Activated CD8-positive, alpha-beta T cell treated with anti-CD3 and anti-CD28 coated beads for 36 hours (primary cell): ENCODE measurements at regions not wholly inside any gene's neighbourhood (a gene's known extent, or its start where the extent isn't known, plus 50 kb on each side); places are given as distances from the start of the nearest gene placed in this dataset.
A peak's percentile ranks its signal among the peaks of the same experiment; 100 is the strongest.

Experiments used
- ATAC-seq: fragments of 200-7000 bp; cut with Tn5 transposase; one replicate; pipeline ENCODE4 v1.10.0; 2021; ENCODE audit warnings: mild to moderate bottlenecking, moderate library complexity
- CTCF ChIA-PET: fragments of 350-600 bp; sonication (Branson Sonifier 250); formaldehyde crosslinking; loops from one replicate; lab custom pipeline; 2021; ENCODE audit warnings: antibody characterized with exemption; lab: Charles Lee
- POLR2A ChIA-PET: fragments of 350-600 bp; sonication (Branson Sonifier 250); formaldehyde crosslinking; loops from one replicate; lab custom pipeline; 2021; ENCODE audit warnings: antibody characterized with exemption; lab: Charles Lee
- DNase-seq: peaks from one replicate; pipeline ENCODE4 v3.0.0-alpha.2; 2020
- H3K27ac Mint-ChIP-seq: one replicate; pipeline ENCODE4 v1.8.0; 2021; ENCODE audit warnings: mild to moderate bottlenecking, mixed read lengths
- H3K27me3 Mint-ChIP-seq: one replicate; pipeline ENCODE4 v1.8.0; 2021; ENCODE audit warnings: mixed read lengths
- H3K36me3 Mint-ChIP-seq: one replicate; pipeline ENCODE4 v1.8.0; 2021; ENCODE audit warnings: low read depth, mixed read lengths
- H3K4me1 Mint-ChIP-seq: one replicate; pipeline ENCODE4 v1.8.0; 2021; ENCODE audit warnings: low read depth, mixed read lengths
- H3K4me3 Mint-ChIP-seq: one replicate; pipeline ENCODE4 v1.8.0; 2021; ENCODE audit warnings: mild to moderate bottlenecking, moderate library complexity, mixed read lengths
- H3K9me3 Mint-ChIP-seq: one replicate; pipeline ENCODE4 v1.8.0; 2021; ENCODE audit warnings: mixed read lengths
- CTCF ChIP-seq: fragments of 200-600 bp; IDR thresholded peaks from one replicate; pipeline ENCODE4 v1.8.0; 2022; ENCODE audit warnings: antibody characterized with exemption, mild to moderate bottlenecking
- intact Hi-C: fragments of 100-400 bp; cut with micrococcal nuclease; formaldehyde crosslinking; loops from one replicate; pipeline ENCODE4 v1.10.0; 2022

- intact Hi-C loops: no loop called here
- POLR2A ChIA-PET: no interaction called here
- H3K36me3 Mint-ChIP-seq: no peaks in the 10 kb centered on the region
Observed at GRCh38 chr6:121828146-121828886, 392.9 kb downstream of the GJA1 start.

GRCh38 chr6:121830736-121831135, 395.3 kb downstream of the GJA1 start:
- intact Hi-C loops: no loop called here

More at GRCh38 chr6:121828146-121828886, 392.9 kb downstream of the GJA1 start:
- DNase-seq (no peak), ATAC-seq (no peak)
- TF ChIP-seq CTCF: no peak
- H3K4me3 Mint-ChIP-seq: no peak overlapping the region
- no peaks in the 10 kb centered on the region for H3K4me1 Mint-ChIP-seq
- CTCF ChIA-PET: no interaction called here
- H3K27ac Mint-ChIP-seq: no peak overlapping the region
- H3K27me3 Mint-ChIP-seq: no peaks in the 10 kb centered on the region
- no peaks in the 10 kb centered on the region for H3K9me3 Mint-ChIP-seq

GRCh38 chr6:121835662-121836061, 400.2 kb downstream of the GJA1 start:
- no peaks in the 10 kb centered on the region for H3K27me3 Mint-ChIP-seq
- intact Hi-C loops: no loop called here
- no peaks in the 10 kb centered on the region for H3K9me3 Mint-ChIP-seq
- TF ChIP-seq CTCF: no peak
- no peaks in the 10 kb centered on the region for H3K36me3 Mint-ChIP-seq
- ATAC-seq (no peak), DNase-seq (no peak)
- no peak overlapping the region for H3K4me3 Mint-ChIP-seq
- no peak overlapping the region for H3K27ac Mint-ChIP-seq
- ChIA-PET CTCF (no interaction called here), POLR2A (no interaction called here)
- no peaks in the 10 kb centered on the region for H3K4me1 Mint-ChIP-seq

More at GRCh38 chr6:121830736-121831135, 395.3 kb downstream of the GJA1 start:
- ChIA-PET POLR2A (no interaction called here), CTCF (interaction anchor here (1.1 kb wide), 1 partner anchor 19 kb away, joined by 7 read pairs; no protein-coding TSS in a partner anchor)
- H3K4me1 Mint-ChIP-seq: no peaks in the 10 kb centered on the region
- no peaks in the 10 kb centered on the region for H3K36me3 Mint-ChIP-seq
- no peak for TF ChIP-seq CTCF
- H3K27ac Mint-ChIP-seq: no peak overlapping the region
- H3K27me3 Mint-ChIP-seq: no peaks in the 10 kb centered on the region
- no peaks in the 10 kb centered on the region for H3K9me3 Mint-ChIP-seq
- ATAC-seq (no peak), DNase-seq (no peak)
- H3K4me3 Mint-ChIP-seq: no peak overlapping the region

GRCh38 chr6:121837545-121838229, 402.2 kb downstream of the GJA1 start:
- CTCF ChIA-PET: interaction anchor here (2.5 kb wide), 1 partner anchor 11 kb away, joined by 10 read pairs; no protein-coding TSS in a partner anchor
- H3K27me3 Mint-ChIP-seq: no peaks in the 10 kb centered on the region
- no peak overlapping the region for H3K27ac Mint-ChIP-seq
- no peak for TF ChIP-seq CTCF
- no peak overlapping the region for H3K4me3 Mint-ChIP-seq
- no peaks in the 10 kb centered on the region for H3K9me3 Mint-ChIP-seq
- ATAC-seq (no peak), DNase-seq (no peak)
- intact Hi-C loops: no loop called here
- no peaks in the 10 kb centered on the region for H3K36me3 Mint-ChIP-seq
- POLR2A ChIA-PET: no interaction called here
- H3K4me1 Mint-ChIP-seq: no peaks in the 10 kb centered on the region

GRCh38 chr6:121838842-121839241, 403.4 kb downstream of the GJA1 start:
- TF ChIP-seq CTCF: no peak
- ChIA-PET CTCF (interaction anchor here (2.5 kb wide), 1 partner anchor 10 kb away, joined by 10 read pairs; no protein-coding TSS in a partner anchor), POLR2A (no interaction called here)
- ATAC-seq (no peak), DNase-seq (peak; percentile 2)
- Mint-ChIP-seq H3K27ac (no peak overlapping the region), H3K4me3 (no peak overlapping the region), H3K27me3 (no peaks in the 10 kb centered on the region), H3K9me3 (no peaks in the 10 kb centered on the region), H3K4me1 (no peaks in the 10 kb centered on the region), H3K36me3 (no peaks in the 10 kb centered on the region)
- intact Hi-C loops: no loop called here
